Activated CD4-positive, alpha-beta T cell treated with anti-CD3 and anti-CD28 coated beads, Interleukin-2, amount 10 ng/mL, durations not matched to agents 7 days and 5 days (primary cell): ENCODE measurements at regions not wholly inside any gene's neighbourhood (a gene's known extent, or its start where the extent isn't known, plus 50 kb on each side); places are given as distances from the start of the nearest gene placed in this dataset.

Experiments used
- CTCF ChIA-PET: fragments of 350-600 bp; sonication (Branson Sonifier 250); formaldehyde crosslinking; loops from one replicate; lab custom pipeline; 2021; ENCODE audit warnings: antibody characterized with exemption; lab: Charles Lee
- POLR2A ChIA-PET: fragments of 350-600 bp; sonication (Branson Sonifier 250); formaldehyde crosslinking; loops from one replicate; lab custom pipeline; 2021; ENCODE audit warnings: antibody characterized with exemption; lab: Charles Lee
- DNase-seq: peaks from one replicate; pipeline ENCODE4 v3.0.0-alpha.2; 2020
- H3K27ac Mint-ChIP-seq: one replicate; pipeline ENCODE4 v1.8.0; 2021; ENCODE audit warnings: mild to moderate bottlenecking, moderate library complexity, mixed read lengths
- H3K27me3 Mint-ChIP-seq: one replicate; pipeline ENCODE4 v1.8.0; 2021; ENCODE audit warnings: mixed read lengths
- H3K36me3 Mint-ChIP-seq: one replicate; pipeline ENCODE4 v1.8.0; 2021; ENCODE audit warnings: low read depth, mixed read lengths
- H3K4me1 Mint-ChIP-seq: one replicate; pipeline ENCODE4 v1.8.0; 2021; ENCODE audit warnings: mixed read lengths
- H3K4me3 Mint-ChIP-seq: one replicate; pipeline ENCODE4 v1.8.0; 2021; ENCODE audit warnings: mild to moderate bottlenecking, moderate library complexity, mixed read lengths
- H3K9me3 Mint-ChIP-seq: one replicate; pipeline ENCODE4 v1.8.0; 2021; ENCODE audit warnings: mixed read lengths

DNA sequence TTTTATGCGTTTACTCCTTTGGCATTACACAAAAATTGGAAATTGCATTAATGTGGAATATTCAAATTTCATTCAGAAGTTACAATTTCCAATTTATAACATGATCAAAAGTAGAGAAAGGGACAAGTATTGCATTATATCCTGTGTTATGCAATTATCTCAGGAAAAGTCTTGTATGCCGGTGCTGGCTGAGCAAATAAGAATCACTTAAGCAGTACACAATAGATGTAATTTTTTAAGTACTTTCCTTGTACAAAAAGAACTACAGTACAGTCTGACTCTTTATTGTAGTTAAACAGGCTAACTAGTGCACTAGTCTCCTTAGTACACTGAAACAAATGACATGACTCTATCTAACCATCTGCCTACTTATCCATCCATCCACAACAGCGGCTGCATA, 493.2 kb upstream of the KCNMB2 start:
- H3K36me3 Mint-ChIP-seq = no peaks in the 10 kb centered on the region
- H3K27me3 Mint-ChIP-seq = no peaks in the 10 kb centered on the region
- ChIA-PET POLR2A (no interaction called here), CTCF (no interaction called here)
- no peak for DNase-seq
- peaks cover 2% of the 10 kb centered on the region for H3K9me3 Mint-ChIP-seq
- no peaks in the 10 kb centered on the region for H3K4me1 Mint-ChIP-seq
- H3K4me3 Mint-ChIP-seq = no peak overlapping the region
- H3K27ac Mint-ChIP-seq = no peak overlapping the region

DNA sequence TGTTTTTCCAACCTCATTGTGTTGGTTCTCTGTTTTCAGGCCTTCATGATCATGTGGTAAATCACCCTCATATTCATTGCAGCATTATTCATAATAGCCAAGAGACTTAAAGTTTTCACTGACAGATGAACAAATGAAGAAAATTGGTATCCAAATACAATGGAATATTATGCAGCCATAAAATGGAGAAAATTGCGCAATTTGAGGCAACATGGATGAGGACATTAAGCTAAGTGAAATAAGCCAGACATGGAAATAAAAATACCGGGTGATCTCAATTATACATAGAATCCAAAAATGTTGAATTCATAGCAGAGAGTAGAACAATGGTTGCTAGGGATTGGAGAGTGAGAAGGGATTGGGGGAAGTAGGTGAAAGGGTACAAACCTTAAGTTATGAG, 491.9 kb upstream of the KCNMB2 start:
- no peak for DNase-seq
- ChIA-PET CTCF (no interaction called here), POLR2A (no interaction called here)
- no peaks in the 10 kb centered on the region for H3K27me3 Mint-ChIP-seq
- H3K9me3 Mint-ChIP-seq = peaks cover 2% of the 10 kb centered on the region
- no peak overlapping the region for H3K4me3 Mint-ChIP-seq
- no peaks in the 10 kb centered on the region for H3K4me1 Mint-ChIP-seq
- H3K36me3 Mint-ChIP-seq = no peaks in the 10 kb centered on the region
- no peak overlapping the region for H3K27ac Mint-ChIP-seq

DNA sequence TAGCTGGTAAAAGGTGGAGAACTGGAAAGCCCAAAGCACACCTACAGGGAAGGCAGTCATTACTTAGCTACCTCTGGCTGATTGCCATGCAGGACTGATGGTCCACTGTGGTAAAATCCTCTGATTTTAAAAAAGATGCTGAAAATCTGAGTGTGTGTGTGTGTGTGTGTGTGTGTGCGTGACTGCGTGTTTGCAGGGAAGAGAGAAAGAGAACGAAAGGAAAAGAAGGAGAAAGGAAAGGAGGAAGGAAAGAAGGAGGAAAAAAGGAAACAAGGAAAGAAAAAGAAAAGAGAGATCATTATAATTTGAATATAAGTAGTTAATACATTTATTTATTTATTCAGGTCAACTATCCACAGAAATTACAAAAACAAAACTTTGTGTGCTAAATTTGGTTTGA, 488.7 kb upstream of the KCNMB2 start:
- CTCF ChIA-PET = no interaction called here
- H3K9me3 Mint-ChIP-seq = no peaks in the 10 kb centered on the region
- no peak overlapping the region for H3K27ac Mint-ChIP-seq
- no peak overlapping the region for H3K4me3 Mint-ChIP-seq
- POLR2A ChIA-PET = no interaction called here
- H3K4me1 Mint-ChIP-seq = no peaks in the 10 kb centered on the region
- no peaks in the 10 kb centered on the region for H3K36me3 Mint-ChIP-seq
- no peak for DNase-seq
- no peaks in the 10 kb centered on the region for H3K27me3 Mint-ChIP-seq

DNA sequence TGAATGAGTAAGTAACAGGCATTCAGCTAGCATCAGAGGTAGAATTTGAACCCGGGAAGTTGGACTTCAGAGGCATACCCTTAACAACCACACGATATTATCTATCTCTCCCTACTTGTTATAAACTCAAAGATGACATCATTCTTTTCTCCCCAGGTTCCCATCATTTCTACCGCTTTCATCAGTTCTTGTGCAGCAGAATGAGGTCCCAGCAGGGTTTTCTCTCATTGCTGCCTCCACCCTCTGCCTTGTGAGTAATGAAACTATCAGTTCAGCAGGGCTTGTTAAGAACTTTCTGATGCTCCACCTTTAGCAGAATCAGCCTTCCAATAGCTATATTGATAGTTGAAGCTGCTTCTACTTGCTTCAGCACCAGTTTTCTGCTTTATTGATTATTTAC, 487.5 kb upstream of the KCNMB2 start:
- no peaks in the 10 kb centered on the region for H3K4me1 Mint-ChIP-seq
- no peak for DNase-seq
- no peaks in the 10 kb centered on the region for H3K36me3 Mint-ChIP-seq
- H3K27me3 Mint-ChIP-seq = no peaks in the 10 kb centered on the region
- no peak overlapping the region for H3K27ac Mint-ChIP-seq
- H3K4me3 Mint-ChIP-seq = no peak overlapping the region
- POLR2A ChIA-PET = no interaction called here
- CTCF ChIA-PET = no interaction called here
- H3K9me3 Mint-ChIP-seq = no peaks in the 10 kb centered on the region

DNA sequence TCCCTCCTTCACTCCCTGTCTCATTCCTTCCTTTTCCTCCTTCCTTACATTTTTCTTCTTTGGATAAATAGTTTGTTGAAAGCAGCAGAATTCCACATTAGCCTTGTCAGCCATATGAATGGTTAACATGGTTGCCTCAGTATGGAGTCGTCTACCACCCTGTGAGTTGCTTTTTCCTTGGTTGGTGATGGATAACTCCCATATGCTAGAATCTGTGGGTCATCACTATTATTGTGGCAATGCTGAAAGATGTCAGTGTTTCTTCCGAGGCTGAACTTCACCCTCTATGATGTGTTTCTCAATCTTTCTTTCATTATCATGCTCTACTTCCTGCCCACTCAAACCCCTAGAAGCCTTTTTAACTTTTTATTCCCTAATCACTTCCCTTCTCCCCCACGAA, 481.8 kb upstream of the KCNMB2 start:
- Mint-ChIP-seq H3K9me3 (no peaks in the 10 kb centered on the region), H3K4me1 (no peaks in the 10 kb centered on the region), H3K27ac (no peak overlapping the region), H3K4me3 (no peak overlapping the region), H3K27me3 (no peaks in the 10 kb centered on the region), H3K36me3 (no peaks in the 10 kb centered on the region)
- ChIA-PET CTCF (interaction anchor here (0.6 kb wide), 1 partner anchor 65 kb away, joined by 3 read pairs; no protein-coding TSS in a partner anchor), POLR2A (no interaction called here)
- DNase-seq = no peak

DNA sequence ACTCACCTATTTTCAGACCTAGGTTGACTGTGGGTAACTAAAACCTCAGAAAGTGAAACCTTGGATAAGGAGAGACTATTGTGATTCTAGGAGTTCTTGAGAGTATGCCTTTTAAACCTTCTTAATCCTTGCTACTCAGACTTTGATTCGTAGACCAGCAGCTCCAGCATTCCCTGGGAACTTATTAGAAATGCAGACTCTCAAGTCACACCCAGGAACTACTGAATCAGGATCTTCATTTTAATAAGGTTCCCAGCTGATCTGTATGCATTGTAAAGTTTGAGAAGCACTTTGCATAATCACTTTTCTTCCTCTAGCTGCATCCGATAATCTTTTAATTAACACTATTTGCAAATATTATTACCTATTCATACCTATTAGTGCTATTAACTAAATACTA, 480.3 kb upstream of the KCNMB2 start:
- H3K27ac Mint-ChIP-seq = no peak overlapping the region
- H3K9me3 Mint-ChIP-seq = no peaks in the 10 kb centered on the region
- POLR2A ChIA-PET = no interaction called here
- CTCF ChIA-PET = no interaction called here
- H3K4me1 Mint-ChIP-seq = no peaks in the 10 kb centered on the region
- no peak overlapping the region for H3K4me3 Mint-ChIP-seq
- DNase-seq = no peak
- H3K36me3 Mint-ChIP-seq = no peaks in the 10 kb centered on the region
- no peaks in the 10 kb centered on the region for H3K27me3 Mint-ChIP-seq

DNA sequence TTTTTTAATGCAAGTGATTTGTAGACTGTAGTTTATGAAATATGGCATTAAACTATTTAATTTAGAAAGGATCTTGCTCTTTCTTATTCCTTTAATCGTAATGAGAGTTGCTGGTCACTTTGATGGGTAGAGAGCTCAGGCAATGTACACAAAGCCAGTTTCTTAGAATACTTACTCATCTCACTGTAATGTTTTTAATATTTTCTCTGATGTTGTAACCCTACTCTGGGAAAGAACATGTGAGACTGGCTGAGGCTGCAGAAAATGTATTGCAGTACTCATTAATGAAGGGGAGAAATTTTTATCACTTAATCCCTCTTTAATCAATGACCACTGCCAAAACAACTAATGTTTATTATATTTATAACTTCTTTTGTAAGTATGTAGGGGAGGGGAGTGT, 479.4 kb upstream of the KCNMB2 start:
- no peak for DNase-seq
- Mint-ChIP-seq H3K9me3 (no peaks in the 10 kb centered on the region), H3K27ac (no peak overlapping the region), H3K27me3 (no peaks in the 10 kb centered on the region), H3K36me3 (no peaks in the 10 kb centered on the region), H3K4me1 (no peaks in the 10 kb centered on the region), H3K4me3 (no peak overlapping the region)
- POLR2A ChIA-PET = no interaction called here
- CTCF ChIA-PET = no interaction called here

DNA sequence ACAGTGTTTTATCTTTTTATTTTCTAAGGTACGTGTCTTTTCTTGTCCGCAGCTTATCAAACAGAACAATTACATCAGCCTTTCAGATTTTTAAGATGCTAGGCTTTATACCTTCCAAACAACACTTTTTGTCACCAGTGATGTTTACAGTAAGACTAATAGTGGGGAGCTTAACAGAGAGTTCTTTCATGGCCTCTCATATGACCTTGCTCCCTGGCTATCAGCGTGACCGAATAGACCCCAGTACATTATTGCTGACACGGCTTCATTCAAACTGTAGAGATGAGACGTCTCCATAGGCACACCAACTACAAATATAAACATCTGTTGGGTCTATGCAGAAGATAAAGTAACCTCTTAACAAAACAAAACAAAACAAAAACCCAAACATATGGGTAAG, 477.6 kb upstream of the KCNMB2 start:
- Mint-ChIP-seq H3K9me3 (no peaks in the 10 kb centered on the region), H3K27me3 (no peaks in the 10 kb centered on the region), H3K27ac (no peak overlapping the region), H3K4me3 (no peak overlapping the region), H3K36me3 (no peaks in the 10 kb centered on the region), H3K4me1 (no peaks in the 10 kb centered on the region)
- DNase-seq = no peak
- CTCF ChIA-PET = no interaction called here
- POLR2A ChIA-PET = no interaction called here

DNA sequence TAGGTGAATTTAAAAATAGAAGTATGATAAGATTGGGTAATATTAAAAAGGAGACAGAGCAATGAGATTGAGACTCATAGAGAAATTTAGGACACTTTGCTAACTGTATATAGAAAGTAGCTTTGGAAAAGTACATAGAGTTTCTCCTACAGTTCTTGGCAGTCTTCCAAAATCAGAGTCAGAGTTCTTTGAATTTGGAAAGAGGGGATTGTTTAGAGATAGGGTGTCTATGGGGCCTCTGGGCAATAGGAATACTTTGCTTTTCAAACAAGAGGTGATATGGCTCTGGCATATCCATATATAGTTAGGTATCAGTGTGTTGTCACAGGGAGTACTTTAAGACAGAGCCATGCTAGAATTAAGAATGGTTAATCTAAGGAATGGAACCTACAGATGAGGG, 477.1 kb upstream of the KCNMB2 start:
- H3K4me1 Mint-ChIP-seq = no peaks in the 10 kb centered on the region
- H3K36me3 Mint-ChIP-seq = no peaks in the 10 kb centered on the region
- ChIA-PET CTCF (no interaction called here), POLR2A (no interaction called here)
- no peak overlapping the region for H3K4me3 Mint-ChIP-seq
- H3K27me3 Mint-ChIP-seq = no peaks in the 10 kb centered on the region
- DNase-seq = no peak
- no peak overlapping the region for H3K27ac Mint-ChIP-seq
- no peaks in the 10 kb centered on the region for H3K9me3 Mint-ChIP-seq

DNA sequence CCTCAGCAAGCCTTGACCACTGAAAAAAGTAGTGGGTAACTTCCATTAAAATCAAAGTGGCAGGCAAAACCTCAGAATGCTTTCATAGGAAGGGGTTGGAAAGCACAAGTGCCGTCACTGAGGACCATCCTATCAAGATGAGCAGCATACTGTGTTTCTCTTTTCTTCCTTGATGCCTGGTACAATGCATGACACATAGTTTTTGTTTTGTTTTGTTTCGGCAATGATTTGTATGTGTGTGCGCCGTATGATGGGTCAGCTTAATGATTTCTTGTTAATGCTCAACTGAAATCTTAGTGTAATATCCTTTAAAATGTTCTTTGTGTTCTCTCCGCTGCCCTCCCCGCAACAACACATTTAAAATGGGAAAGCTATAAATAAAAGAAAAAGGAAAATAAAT, 476.4 kb upstream of the KCNMB2 start:
- no peaks in the 10 kb centered on the region for H3K4me1 Mint-ChIP-seq

DNA sequence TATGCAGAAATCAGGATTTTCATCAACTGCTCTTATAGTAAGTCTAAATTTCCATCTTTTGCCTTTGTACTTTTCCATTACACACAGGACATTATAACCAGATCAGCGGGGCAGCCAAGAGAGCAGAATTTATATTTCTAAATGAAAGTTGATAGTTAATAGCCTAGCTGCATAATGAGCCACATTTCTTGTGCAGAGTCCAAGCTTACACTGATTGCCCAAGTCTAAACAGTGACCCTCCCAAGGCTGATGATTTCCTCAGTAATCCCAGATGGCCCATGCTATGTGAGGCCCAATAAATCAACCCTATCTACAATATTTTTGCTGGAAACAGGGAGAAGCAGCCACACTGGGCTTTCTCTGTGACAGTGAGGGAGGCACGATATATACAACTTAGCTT, 475.8 kb upstream of the KCNMB2 start:
- DNase-seq = no peak
- Mint-ChIP-seq H3K36me3 (no peaks in the 10 kb centered on the region), H3K27me3 (no peaks in the 10 kb centered on the region), H3K27ac (no peak overlapping the region), H3K9me3 (no peaks in the 10 kb centered on the region), H3K4me3 (no peak overlapping the region), H3K4me1 (no peaks in the 10 kb centered on the region)
- ChIA-PET POLR2A (no interaction called here), CTCF (no interaction called here)

More for the DNA sequence above, 476.4 kb upstream of the KCNMB2 start:
- H3K4me3 Mint-ChIP-seq = no peak overlapping the region
- H3K27ac Mint-ChIP-seq = no peak overlapping the region
- ChIA-PET CTCF (no interaction called here), POLR2A (no interaction called here)
- H3K36me3 Mint-ChIP-seq = no peaks in the 10 kb centered on the region
- H3K27me3 Mint-ChIP-seq = no peaks in the 10 kb centered on the region
- no peak for DNase-seq
- H3K9me3 Mint-ChIP-seq = no peaks in the 10 kb centered on the region

DNA sequence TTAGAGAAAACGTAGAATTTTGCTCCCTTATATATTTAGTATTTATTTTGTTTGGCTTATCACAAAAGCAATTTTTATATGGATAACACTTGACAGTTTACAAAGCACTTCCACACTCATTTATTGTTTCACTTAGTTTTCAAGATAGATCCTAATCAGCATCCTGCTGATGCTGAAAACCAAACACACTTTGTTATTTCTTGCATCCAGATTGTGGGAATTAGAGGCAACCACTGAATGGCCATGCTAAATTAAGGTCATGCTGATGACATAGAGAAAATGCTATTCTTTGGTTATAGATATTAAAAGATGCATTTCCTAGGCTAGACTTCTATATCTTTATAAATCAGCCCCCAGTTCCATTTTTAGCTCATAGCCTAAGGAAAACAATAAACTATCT, 474.1 kb upstream of the KCNMB2 start:
- H3K36me3 Mint-ChIP-seq = no peaks in the 10 kb centered on the region
- CTCF ChIA-PET = no interaction called here
- no peak overlapping the region for H3K27ac Mint-ChIP-seq
- no peaks in the 10 kb centered on the region for H3K27me3 Mint-ChIP-seq
- no peak for DNase-seq
- no peaks in the 10 kb centered on the region for H3K9me3 Mint-ChIP-seq
- H3K4me3 Mint-ChIP-seq = no peak overlapping the region
- H3K4me1 Mint-ChIP-seq = no peaks in the 10 kb centered on the region
- POLR2A ChIA-PET = no interaction called here

DNA sequence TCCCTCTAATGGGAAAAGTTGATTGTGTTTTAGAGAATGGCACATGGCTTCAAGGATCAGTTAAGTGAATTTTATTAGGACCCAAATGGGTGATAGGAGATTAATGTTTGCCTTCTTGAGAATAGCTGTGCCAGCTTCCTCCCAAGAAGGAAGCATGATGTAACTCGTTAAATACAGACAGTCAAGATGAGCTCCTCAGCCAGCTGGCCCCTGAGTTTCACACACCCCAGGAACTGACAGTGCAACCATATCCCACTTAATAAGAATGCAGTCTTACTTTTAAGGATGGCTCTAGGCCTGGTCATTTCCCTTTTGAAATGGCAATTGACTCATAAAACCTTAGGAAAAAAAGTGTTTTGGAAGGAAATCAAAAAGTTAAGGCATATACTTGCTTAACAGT, 472.8 kb upstream of the KCNMB2 start:
- H3K4me1 Mint-ChIP-seq = no peaks in the 10 kb centered on the region
- ChIA-PET CTCF (no interaction called here), POLR2A (no interaction called here)
- no peak overlapping the region for H3K27ac Mint-ChIP-seq
- no peaks in the 10 kb centered on the region for H3K27me3 Mint-ChIP-seq
- H3K4me3 Mint-ChIP-seq = no peak overlapping the region
- no peaks in the 10 kb centered on the region for H3K9me3 Mint-ChIP-seq
- no peak for DNase-seq
- H3K36me3 Mint-ChIP-seq = no peaks in the 10 kb centered on the region

DNA sequence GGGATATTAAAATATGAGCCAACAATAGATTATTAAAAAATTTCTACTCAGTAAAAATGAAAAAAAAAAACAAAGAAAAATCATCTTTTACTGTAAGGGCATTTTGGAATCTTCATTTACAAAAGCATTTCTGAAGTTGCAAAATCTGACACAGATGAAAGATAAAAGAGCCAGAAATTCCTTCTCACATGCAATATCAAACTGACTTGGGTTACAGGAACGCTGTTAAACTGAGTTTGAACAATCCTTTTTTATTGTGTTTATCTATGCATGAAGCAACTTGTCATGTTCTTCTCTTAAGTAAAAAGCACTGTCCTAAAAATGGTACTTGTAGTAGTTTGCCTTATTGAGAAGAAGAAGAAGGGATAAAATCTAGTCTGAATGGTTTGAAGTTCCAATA, 468.5 kb upstream of the KCNMB2 start:
- ChIA-PET CTCF (no interaction called here), POLR2A (no interaction called here)
- Mint-ChIP-seq H3K4me3 (no peak overlapping the region), H3K9me3 (no peaks in the 10 kb centered on the region), H3K27ac (no peak overlapping the region), H3K36me3 (no peaks in the 10 kb centered on the region), H3K4me1 (no peaks in the 10 kb centered on the region), H3K27me3 (no peaks in the 10 kb centered on the region)
- DNase-seq = no peak
